ENCODE measurements at regions not wholly inside any gene's neighbourhood (a gene's known extent, or its start where the extent isn't known, plus 50 kb on each side); places are given as distances from the start of the nearest gene placed in this dataset.

GRCh38 chr1:81453971-81454370, 346.8 kb upstream of the ADGRL2 start:
- DNase-seq (ENCODE audit: low read depth, low spot score), result no peak
- H3K27ac ChIP-seq, result no peak overlapping the region

GRCh38 chr1:81453367-81453703, 347.4 kb upstream of the ADGRL2 start:
- H3K27ac ChIP-seq, result peak overlapping the region; percentile 38
- no peak for DNase-seq (ENCODE audit: low read depth, low spot score)

- H3K27ac ChIP-seq, result peak overlapping the region; percentile 38
- peak; percentile 43 for DNase-seq (ENCODE audit: low read depth, low spot score)
These were observed 347.9 kb upstream of the ADGRL2 start for GRCh38 chr1:81452693-81453366.

- no peak overlapping the region for H3K27ac ChIP-seq
- no peak for DNase-seq (ENCODE audit: low read depth, low spot score)
These were observed 350.9 kb upstream of the ADGRL2 start for GRCh38 chr1:81449786-81450185.

- no peak for DNase-seq (ENCODE audit: low read depth, low spot score)
- H3K27ac ChIP-seq, result no peak overlapping the region
These were observed 354.6 kb upstream of the ADGRL2 start for GRCh38 chr1:81446000-81446669.

GRCh38 chr1:81443288-81443687, 357.4 kb upstream of the ADGRL2 start:
- DNase-seq (ENCODE audit: low read depth, low spot score), result no peak
- H3K27ac ChIP-seq, result no peak overlapping the region

GRCh38 chr1:81439046-81439823, 361.5 kb upstream of the ADGRL2 start:
- H3K27ac ChIP-seq, result no peak overlapping the region
- no peak for DNase-seq (ENCODE audit: low read depth, low spot score)

- no peak for DNase-seq (ENCODE audit: low read depth, low spot score)
- no peak overlapping the region for H3K27ac ChIP-seq
These were observed 363.1 kb upstream of the ADGRL2 start for GRCh38 chr1:81437649-81438048.

- H3K27ac ChIP-seq, result no peak overlapping the region
- DNase-seq (ENCODE audit: low read depth, low spot score), result no peak
These were observed 363.5 kb upstream of the ADGRL2 start for GRCh38 chr1:81437213-81437612.

- H3K27ac ChIP-seq, result no peak overlapping the region
- no peak for DNase-seq (ENCODE audit: low read depth, low spot score)
These were observed 365.6 kb upstream of the ADGRL2 start for GRCh38 chr1:81435175-81435574.

GRCh38 chr1:81433676-81434075, 367.1 kb upstream of the ADGRL2 start:
- no peak for DNase-seq (ENCODE audit: low read depth, low spot score)
- no peak overlapping the region for H3K27ac ChIP-seq

GRCh38 chr1:81432654-81433109, 368.1 kb upstream of the ADGRL2 start:
- no peak for DNase-seq (ENCODE audit: low read depth, low spot score)
- H3K27ac ChIP-seq, result no peak overlapping the region

GRCh38 chr1:81432059-81432458, 368.7 kb upstream of the ADGRL2 start:
- DNase-seq (ENCODE audit: low read depth, low spot score), result no peak
- no peak overlapping the region for H3K27ac ChIP-seq

GRCh38 chr1:81431624-81432000, 369.1 kb upstream of the ADGRL2 start:
- DNase-seq (ENCODE audit: low read depth, low spot score), result no peak
- no peak overlapping the region for H3K27ac ChIP-seq

GRCh38 chr1:81430955-81431623, 369.6 kb upstream of the ADGRL2 start:
- DNase-seq (ENCODE audit: low read depth, low spot score), result no peak
- H3K27ac ChIP-seq, result no peak overlapping the region

- DNase-seq (ENCODE audit: low read depth, low spot score), result no peak
- no peak overlapping the region for H3K27ac ChIP-seq
These were observed 370.3 kb upstream of the ADGRL2 start for GRCh38 chr1:81430236-81430938.

GRCh38 chr1:81428998-81429397, 371.7 kb upstream of the ADGRL2 start:
- DNase-seq (ENCODE audit: low read depth, low spot score), result no peak
- H3K27ac ChIP-seq, result no peak overlapping the region

- H3K27ac ChIP-seq, result no peak overlapping the region
- no peak for DNase-seq (ENCODE audit: low read depth, low spot score)
These were observed 375.9 kb upstream of the ADGRL2 start for GRCh38 chr1:81424816-81425215.

- DNase-seq (ENCODE audit: low read depth, low spot score), result no peak
- H3K27ac ChIP-seq, result no peak overlapping the region
These were observed 376.7 kb upstream of the ADGRL2 start for GRCh38 chr1:81424061-81424460.

- H3K27ac ChIP-seq, result no peak overlapping the region
- no peak for DNase-seq (ENCODE audit: low read depth, low spot score)
These were observed 380.0 kb upstream of the ADGRL2 start for GRCh38 chr1:81420760-81421159.
